Cortex of kidney (tissue), 1 donor: ENCODE measurements at regions not wholly inside any gene's neighbourhood (a gene's known extent, or its start where the extent isn't known, plus 50 kb on each side); places are given as distances from the start of the nearest gene placed in this dataset.
"Not testable (repeated sequence)": the region's sequence is repeated elsewhere in the genome, so short reads cannot be mapped to it uniquely, and the experiment has no call there.

ENCODE experiments used
- DNase-seq: peaks from one replicate; lab custom pipeline; 2025; lab: John Stamatoyannopoulos, UW

GRCh38 chr5:168126606-168127005 lies 164.8 kb upstream of the WWC1 start:
- DNase-seq: no peak

- DNase-seq: no peak
These were observed 163.3 kb upstream of the WWC1 start for GRCh38 chr5:168128111-168128510.

GRCh38 chr5:168128557-168128956 lies 162.9 kb upstream of the WWC1 start:
- DNase-seq: no peak

- DNase-seq: no peak
These were observed 159.9 kb upstream of the WWC1 start for GRCh38 chr5:168131519-168131918.

GRCh38 chr5:168132241-168132641 lies 159.2 kb upstream of the WWC1 start:
- no peak for DNase-seq

GRCh38 chr5:168135897-168136296 lies 155.5 kb upstream of the WWC1 start:
- DNase-seq: no peak

GRCh38 chr5:168136340-168136739 lies 155.1 kb upstream of the WWC1 start:
- no peak for DNase-seq

GRCh38 chr5:168137265-168137664 lies 154.2 kb upstream of the WWC1 start:
- no peak for DNase-seq

- no peak for DNase-seq
These were observed 151.2 kb upstream of the WWC1 start for GRCh38 chr5:168140241-168140640.

GRCh38 chr5:168142402-168142801 lies 149.0 kb upstream of the WWC1 start:
- DNase-seq: no peak

GRCh38 chr5:168143521-168143920 lies 147.9 kb upstream of the WWC1 start:
- DNase-seq: not testable (repeated sequence)

GRCh38 chr5:168147106-168147505 lies 144.3 kb upstream of the WWC1 start:
- no peak for DNase-seq

GRCh38 chr5:168147568-168148360 lies 143.7 kb upstream of the WWC1 start:
- DNase-seq: no peak

GRCh38 chr5:168151041-168151440 lies 140.4 kb upstream of the WWC1 start:
- DNase-seq: no peak

- DNase-seq: no peak
These were observed 138.8 kb upstream of the WWC1 start for GRCh38 chr5:168152660-168153059.

- no peak for DNase-seq
These were observed 138.1 kb upstream of the WWC1 start for GRCh38 chr5:168153263-168153875.

GRCh38 chr5:168153876-168154270 lies 137.6 kb upstream of the WWC1 start:
- DNase-seq: no peak

GRCh38 chr5:168155585-168155984 lies 135.9 kb upstream of the WWC1 start:
- DNase-seq: no peak

GRCh38 chr5:168156170-168156569 lies 135.3 kb upstream of the WWC1 start:
- DNase-seq: no peak

- DNase-seq: no peak
These were observed 134.3 kb upstream of the WWC1 start for GRCh38 chr5:168157141-168157540.

- DNase-seq: no peak
These were observed 132.0 kb upstream of the WWC1 start for GRCh38 chr5:168159425-168159824.

GRCh38 chr5:168162464-168162863 lies 129.0 kb upstream of the WWC1 start:
- DNase-seq: no peak

GRCh38 chr5:168163966-168164365 lies 127.5 kb upstream of the WWC1 start:
- DNase-seq: no peak
